ENCODE measurements at regions not wholly inside any gene's neighbourhood (a gene's known extent, or its start where the extent isn't known, plus 50 kb on each side); places are given as distances from the start of the nearest gene placed in this dataset.

DNA sequence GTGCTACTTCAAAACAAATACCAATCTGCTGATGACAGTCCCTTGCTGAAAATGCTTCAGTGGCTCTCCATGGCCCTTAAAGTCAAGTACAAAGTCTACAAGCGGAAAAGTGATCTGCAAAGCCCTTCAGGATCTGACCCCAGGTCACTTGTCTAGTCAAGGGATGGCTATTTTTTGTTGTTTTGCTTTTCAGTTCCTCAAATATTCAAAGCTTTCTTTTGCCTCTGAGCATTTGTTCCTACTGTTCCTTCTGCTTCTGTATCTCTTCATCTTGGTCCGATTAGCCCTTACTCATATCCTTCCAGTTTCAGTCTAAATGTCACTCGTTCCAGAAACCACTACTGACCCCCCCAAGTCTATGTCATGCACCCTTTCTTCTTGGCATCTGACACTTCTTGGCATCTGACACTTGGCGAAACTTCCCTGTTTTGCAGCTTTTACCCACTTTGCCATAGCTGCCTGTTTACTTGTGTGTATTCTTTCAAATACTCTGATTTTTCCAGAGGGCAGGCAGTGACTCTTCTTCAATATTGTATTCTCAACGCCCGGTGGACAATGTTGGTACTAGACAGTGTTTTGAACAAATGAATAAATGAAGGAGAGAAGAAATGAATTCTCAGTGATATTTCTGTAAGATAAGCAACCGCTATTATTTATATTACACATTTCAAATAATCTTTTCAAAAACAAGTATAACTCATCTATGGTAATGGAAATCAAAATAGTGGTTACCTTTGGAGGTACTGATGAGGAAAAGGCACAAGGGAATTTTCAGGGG lies 175.9 kb upstream of the FN1 start:
- Histone ChIP-seq H3K4me1 (ENCODE audit: low read depth) (peaks cover 19% of the 10 kb centered on the region), H3K27ac (no peak overlapping the region), H3K36me3 (no peaks in the 10 kb centered on the region), H3K9me3 (ENCODE audit: low read depth) (no peaks in the 10 kb centered on the region), H3K4me3 (no peak overlapping the region), H3K27me3 (no peaks in the 10 kb centered on the region)
- TF ChIP-seq CTCF (IDR thresholded peaks at IDR 0.05; ENCODE audit: low read depth, low read length): no peak
- DNase-seq (ENCODE audit: low read depth in 1 of 2, low spot score in 1 of 2): peak in 1 of 2 donors; percentile 35

- Histone ChIP-seq H3K36me3 (no peaks in the 10 kb centered on the region), H3K9me3 (ENCODE audit: low read depth) (no peaks in the 10 kb centered on the region), H3K27me3 (no peaks in the 10 kb centered on the region), H3K27ac (no peak overlapping the region), H3K4me1 (ENCODE audit: low read depth) (peaks cover 19% of the 10 kb centered on the region), H3K4me3 (no peak overlapping the region)
- no peak for TF ChIP-seq CTCF (IDR thresholded peaks at IDR 0.05; ENCODE audit: low read depth, low read length)
- peak in 1 of 2 donors; percentile 45 for DNase-seq (ENCODE audit: low read depth in 1 of 2, low spot score in 1 of 2)
Observed at GRCh38 chr2:215609089-215610032, 173.5 kb upstream of the FN1 start.

- Histone ChIP-seq H3K9me3 (ENCODE audit: low read depth) (no peaks in the 10 kb centered on the region), H3K36me3 (no peaks in the 10 kb centered on the region), H3K27me3 (no peaks in the 10 kb centered on the region), H3K4me1 (ENCODE audit: low read depth) (peaks cover 13% of the 10 kb centered on the region), H3K4me3 (no peak overlapping the region), H3K27ac (no peak overlapping the region)
- no peak for TF ChIP-seq CTCF (IDR thresholded peaks at IDR 0.05; ENCODE audit: low read depth, low read length)
- peak in 1 of 2 donors; percentile 50 for DNase-seq (ENCODE audit: low read depth in 1 of 2, low spot score in 1 of 2)
Observed at GRCh38 chr2:215607766-215608165, 171.9 kb upstream of the FN1 start.

- no peaks in the 10 kb centered on the region for H3K9me3 ChIP-seq (ENCODE audit: low read depth)
- no peak for TF ChIP-seq CTCF (IDR thresholded peaks at IDR 0.05; ENCODE audit: low read depth, low read length)
Observed at GRCh38 chr2:215606219-215606618, 170.4 kb upstream of the FN1 start.

DNA sequence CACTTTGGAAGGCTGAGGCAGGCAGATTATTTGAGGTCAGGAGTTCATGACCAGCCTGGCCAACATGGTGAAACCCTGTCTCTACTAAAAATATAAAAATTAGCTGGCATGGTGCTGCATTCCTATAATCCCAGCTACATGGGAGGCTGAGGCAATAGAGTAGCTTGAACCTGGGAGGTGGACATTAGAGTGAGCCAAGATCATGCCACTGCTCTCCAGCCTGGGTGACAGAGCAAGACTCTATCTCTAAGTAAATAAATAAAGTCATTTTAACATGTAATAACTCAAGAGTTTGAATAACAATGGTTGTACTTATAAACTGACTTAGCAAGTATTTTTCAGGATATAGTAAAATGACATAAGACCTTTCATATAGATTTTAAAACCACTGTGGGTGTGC lies 169.3 kb upstream of the FN1 start:
- Histone ChIP-seq H3K9me3 (ENCODE audit: low read depth) (no peaks in the 10 kb centered on the region), H3K36me3 (no peaks in the 10 kb centered on the region), H3K27me3 (no peaks in the 10 kb centered on the region), H3K4me3 (no peak overlapping the region), H3K27ac (no peak overlapping the region), H3K4me1 (ENCODE audit: low read depth) (no peaks in the 10 kb centered on the region)
- no peak for TF ChIP-seq CTCF (IDR thresholded peaks at IDR 0.05; ENCODE audit: low read depth, low read length)
- DNase-seq (ENCODE audit: low read depth in 1 of 2, low spot score in 1 of 2): no peak

More at GRCh38 chr2:215606219-215606618, 170.4 kb upstream of the FN1 start:
- DNase-seq (ENCODE audit: low read depth in 1 of 2, low spot score in 1 of 2): no peak
- Histone ChIP-seq H3K27ac (no peak overlapping the region), H3K4me3 (no peak overlapping the region), H3K4me1 (ENCODE audit: low read depth) (peaks cover under 1% of the 10 kb centered on the region), H3K27me3 (no peaks in the 10 kb centered on the region), H3K36me3 (no peaks in the 10 kb centered on the region)
